ENCODE measurements at regions not wholly inside any gene's neighbourhood (a gene's known extent, or its start where the extent isn't known, plus 50 kb on each side); places are given as distances from the start of the nearest gene placed in this dataset.

- peak overlapping the region; percentile 75; the same call in 1 of the 2 replicates for H3K27ac ChIP-seq
- TF ChIP-seq CTCF (conservative IDR thresholded peaks at IDR 0.05) (no peak), ZFX (IDR thresholded peaks at IDR 0.05) (no peak)
Measured at GRCh38 chr3:24837601-24838000, 343.0 kb upstream of the THRB start.

- no peak overlapping the region for H3K27ac ChIP-seq
- TF ChIP-seq ZFX (IDR thresholded peaks at IDR 0.05) (no peak), CTCF (conservative IDR thresholded peaks at IDR 0.05) (no peak)
Measured at GRCh38 chr3:24838533-24838932, 343.9 kb upstream of the THRB start.

GRCh38 chr3:24843955-24844354 is 349.3 kb upstream of the THRB start:
- no peak for TF ChIP-seq ZFX (IDR thresholded peaks at IDR 0.05)
- no peak for TF ChIP-seq CTCF (conservative IDR thresholded peaks at IDR 0.05)
- peak overlapping the region; percentile 40; the same call in 1 of the 2 replicates for H3K27ac ChIP-seq

- H3K27ac ChIP-seq = peak overlapping the region; percentile 28; the same call in 1 of the 2 replicates
- TF ChIP-seq ZFX (IDR thresholded peaks at IDR 0.05) (no peak), CTCF (conservative IDR thresholded peaks at IDR 0.05) (no peak)
Measured at GRCh38 chr3:24845524-24846155, 351.0 kb upstream of the THRB start.

GRCh38 chr3:24846286-24846860 is 351.7 kb upstream of the THRB start:
- no peak for TF ChIP-seq ZFX (IDR thresholded peaks at IDR 0.05)
- H3K27ac ChIP-seq = peak overlapping the region; percentile 43; the same call in 1 of the 2 replicates

GRCh38 chr3:24850245-24850644 is 355.6 kb upstream of the THRB start:
- H3K27ac ChIP-seq = no peak overlapping the region

GRCh38 chr3:24853685-24854490 is 359.2 kb upstream of the THRB start:
- TF ChIP-seq ZFX (IDR thresholded peaks at IDR 0.05) (no peak), CTCF (conservative IDR thresholded peaks at IDR 0.05) (no peak)
- no peak overlapping the region for H3K27ac ChIP-seq

More at GRCh38 chr3:24850245-24850644, 355.6 kb upstream of the THRB start:
- TF ChIP-seq CTCF (conservative IDR thresholded peaks at IDR 0.05) (no peak), ZFX (IDR thresholded peaks at IDR 0.05) (no peak)

Data from C4-2B (cell line).